ENCODE measurements at regions not wholly inside any gene's neighbourhood (a gene's known extent, or its start where the extent isn't known, plus 50 kb on each side); places are given as distances from the start of the nearest gene placed in this dataset.

GRCh38 chr17:77068915-77069314 lies 71.9 kb upstream of the SEC14L1 start:
- ChIA-PET CTCF (interaction anchor here (1.2 to 17.9 kb wide), 10 partner anchors 9 to 546 kb away, joined by 3 to 594 read pairs (median 14); partner anchors contain the start of gene MGAT5B), POLR2A (interaction anchor here (0.6 kb wide), 1 partner anchor 341 kb away, joined by 3 read pairs; no protein-coding TSS in a partner anchor)
- H3F3A ChIP-seq (replicated peaks; ENCODE audit: insufficient read depth) = no peaks in the 10 kb centered on the region
- H2AFZ ChIP-seq (ENCODE audit: low read depth) = no peak overlapping the region
- no peak overlapping the region for H3K9ac ChIP-seq
- no peak for TF ChIP-seq CTCF (IDR thresholded peaks at IDR 0.05)
- TF ChIP-seq RFX5 (IDR thresholded peaks at IDR 0.05; ENCODE audit: low read length) = no peak
- no peak for TF ChIP-seq MXI1 (IDR thresholded peaks at IDR 0.05; ENCODE audit: low read depth, low read length)
- no peak for TF ChIP-seq CHD2 (IDR thresholded peaks at IDR 0.05; ENCODE audit: low read length, partially characterized antibody)
- TF ChIP-seq EP300 (IDR thresholded peaks at IDR 0.05; ENCODE audit: borderline replicate concordance in 1 of 2, low read depth in 1 of 2, low read length in 1 of 2) = no peak
- TF ChIP-seq REST (IDR thresholded peaks at IDR 0.05; ENCODE audit: low read depth, low read length) = no peak
- no peak for TF ChIP-seq POLR2AphosphoS5 (IDR thresholded peaks at IDR 0.05; ENCODE audit: low read depth, low read length)
- TF ChIP-seq TEAD4 (IDR thresholded peaks at IDR 0.05; ENCODE audit: borderline replicate concordance, insufficient read depth) = no peak
- TF ChIP-seq JUND (IDR thresholded peaks at IDR 0.05) = no peak
- TF ChIP-seq TCF12 (IDR thresholded peaks at IDR 0.05) = no peak
- TF ChIP-seq SMC3 (IDR thresholded peaks at IDR 0.05; ENCODE audit: low read depth, low read length) = no peak
- TF ChIP-seq ZBTB33 (IDR thresholded peaks at IDR 0.05; ENCODE audit: borderline replicate concordance, low read depth) = no peak
- TF ChIP-seq RAD21 (IDR thresholded peaks at IDR 0.05; ENCODE audit: low read length) = no peak
- no peak for TF ChIP-seq TAF1 (IDR thresholded peaks at IDR 0.05; ENCODE audit: borderline replicate concordance, low read depth, low read length)
- TF ChIP-seq RCOR1 (IDR thresholded peaks at IDR 0.05; ENCODE audit: low read length) = no peak
- no peak for TF ChIP-seq USF2 (IDR thresholded peaks at IDR 0.05; ENCODE audit: borderline replicate concordance, low read depth, low read length)
- TF ChIP-seq FOSL2 (IDR thresholded peaks at IDR 0.05; ENCODE audit: borderline replicate concordance, low read depth) = no peak
- no peak for TF ChIP-seq IRF3 (IDR thresholded peaks at IDR 0.05; ENCODE audit: low read depth, low read length)
- WGBS (ENCODE audit: low lambda C conversion rate) = 58% methylated on average over 2 of the region's 2 CpGs
- no peak overlapping the region for H3K27ac ChIP-seq (ENCODE audit: low read depth in 2 of 2, low read length in 1 of 2)
- no peaks in the 10 kb centered on the region for H3K9me2 ChIP-seq
- no peak for DNase-seq
- H3K36me3 ChIP-seq (replicated peaks in 1 of 2; ENCODE audit: control insufficient read depth in 1 of 2, insufficient read depth in 2 of 2, low read length in 1 of 2) = no peaks in the 10 kb centered on the region
- no peaks in the 10 kb centered on the region for H3K79me2 ChIP-seq (ENCODE audit: insufficient read depth)
- H3K4me3 ChIP-seq (ENCODE audit: low read depth in 2 of 2, low read length in 1 of 2) = no peak overlapping the region
- no peak overlapping the region for H3K4me2 ChIP-seq
- H3K4me1 ChIP-seq (ENCODE audit: control insufficient read depth in 1 of 2, insufficient read depth in 2 of 2, low read depth in 1 of 2, low read length in 1 of 2) = no peaks in the 10 kb centered on the region; a peak in 1 of 4 replicates
- no peaks in the 10 kb centered on the region for H3K9me3 ChIP-seq
- no peaks in the 10 kb centered on the region for H4K20me1 ChIP-seq (ENCODE audit: insufficient read depth)
- H3K27me3 ChIP-seq (ENCODE audit: insufficient read depth) = peaks cover 22% of the 10 kb centered on the region; the same call in 1 of the 2 replicates
